Fibroblast of mammary gland (primary cell): ENCODE measurements at regions not wholly inside any gene's neighbourhood (a gene's known extent, or its start where the extent isn't known, plus 50 kb on each side); places are given as distances from the start of the nearest gene placed in this dataset.
A peak's percentile ranks its signal among the peaks of the same experiment; 100 is the strongest.

Experiments used
- DNase-seq: peaks from one replicate; pipeline ENCODE4 v3.0.0-alpha.2; 2010; ENCODE audit warnings: low read depth
- H3K4me3 ChIP-seq: 2 replicates; pipeline ENCODE4 v1.5.1; 2011; ENCODE audit warnings: low read depth, mild to moderate bottlenecking, low read length, moderate library complexity; ENCODE audit not compliant: control insufficient read depth
- TF ChIP-seq, protein P1 (sequence below): conservative IDR thresholded peaks from 2 replicates; pipeline ENCODE4 v1.5.1; 2011; ENCODE audit warnings: low read depth, low read length, inconsistent platforms; ENCODE audit not compliant: control insufficient read depth, insufficient read depth

GRCh38 chr2:219836647-219837177, 209.3 kb downstream of the SLC4A3 start:
- TF ChIP-seq, protein P1, sequence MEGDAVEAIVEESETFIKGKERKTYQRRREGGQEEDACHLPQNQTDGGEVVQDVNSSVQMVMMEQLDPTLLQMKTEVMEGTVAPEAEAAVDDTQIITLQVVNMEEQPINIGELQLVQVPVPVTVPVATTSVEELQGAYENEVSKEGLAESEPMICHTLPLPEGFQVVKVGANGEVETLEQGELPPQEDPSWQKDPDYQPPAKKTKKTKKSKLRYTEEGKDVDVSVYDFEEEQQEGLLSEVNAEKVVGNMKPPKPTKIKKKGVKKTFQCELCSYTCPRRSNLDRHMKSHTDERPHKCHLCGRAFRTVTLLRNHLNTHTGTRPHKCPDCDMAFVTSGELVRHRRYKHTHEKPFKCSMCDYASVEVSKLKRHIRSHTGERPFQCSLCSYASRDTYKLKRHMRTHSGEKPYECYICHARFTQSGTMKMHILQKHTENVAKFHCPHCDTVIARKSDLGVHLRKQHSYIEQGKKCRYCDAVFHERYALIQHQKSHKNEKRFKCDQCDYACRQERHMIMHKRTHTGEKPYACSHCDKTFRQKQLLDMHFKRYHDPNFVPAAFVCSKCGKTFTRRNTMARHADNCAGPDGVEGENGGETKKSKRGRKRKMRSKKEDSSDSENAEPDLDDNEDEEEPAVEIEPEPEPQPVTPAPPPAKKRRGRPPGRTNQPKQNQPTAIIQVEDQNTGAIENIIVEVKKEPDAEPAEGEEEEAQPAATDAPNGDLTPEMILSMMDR: peak; percentile 58
- H3K4me3 ChIP-seq: no peak overlapping the region
- peak; percentile 51 for DNase-seq

DNA sequence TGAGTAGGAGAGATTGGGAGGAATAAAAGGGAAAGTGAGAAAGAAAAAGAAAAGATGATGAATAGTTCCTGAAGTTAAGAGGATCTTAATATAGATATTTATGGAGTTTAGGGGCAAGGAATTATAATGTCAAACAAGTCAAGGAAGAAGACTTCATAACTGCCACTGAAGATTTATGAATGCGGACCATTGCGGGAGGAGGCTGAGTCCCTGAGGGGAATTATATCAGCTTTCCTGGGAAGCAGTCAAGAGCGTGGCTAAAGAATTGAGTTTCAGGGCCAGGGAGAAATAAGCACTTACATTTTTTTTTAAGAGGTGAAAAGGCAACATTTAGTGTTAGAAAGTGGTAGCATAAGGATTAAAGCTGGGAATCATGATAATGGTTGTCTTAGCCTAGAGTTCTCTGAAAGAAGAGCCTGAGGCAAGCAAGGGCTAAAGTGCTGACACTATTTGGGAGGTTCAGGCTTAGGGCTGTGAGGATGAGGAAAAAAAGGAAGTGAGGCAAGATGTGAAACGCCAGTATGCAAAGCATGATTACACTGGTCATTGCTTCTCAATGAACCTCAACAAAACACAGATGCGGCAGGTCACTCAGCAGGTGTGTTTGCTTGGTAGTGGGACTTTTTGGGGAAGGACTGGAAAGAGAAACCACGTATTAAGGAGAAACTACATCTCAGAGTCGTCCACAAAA, 217.1 kb downstream of the SLC4A3 start:
- no peak for DNase-seq
- H3K4me3 ChIP-seq: no peak overlapping the region
- TF ChIP-seq, protein P1: no peak

GRCh38 chr2:219848882-219849281, 221.5 kb downstream of the SLC4A3 start:
- H3K4me3 ChIP-seq: no peak overlapping the region
- DNase-seq: no peak
- TF ChIP-seq, protein P1: no peak

GRCh38 chr2:219851169-219851568, 223.7 kb downstream of the SLC4A3 start:
- H3K4me3 ChIP-seq: no peak overlapping the region
- TF ChIP-seq, protein P1: no peak
- DNase-seq: no peak

GRCh38 chr2:219851801-219852481, 224.5 kb downstream of the SLC4A3 start:
- H3K4me3 ChIP-seq: no peak overlapping the region
- DNase-seq: peak; percentile 15
- TF ChIP-seq, protein P1: no peak

DNA sequence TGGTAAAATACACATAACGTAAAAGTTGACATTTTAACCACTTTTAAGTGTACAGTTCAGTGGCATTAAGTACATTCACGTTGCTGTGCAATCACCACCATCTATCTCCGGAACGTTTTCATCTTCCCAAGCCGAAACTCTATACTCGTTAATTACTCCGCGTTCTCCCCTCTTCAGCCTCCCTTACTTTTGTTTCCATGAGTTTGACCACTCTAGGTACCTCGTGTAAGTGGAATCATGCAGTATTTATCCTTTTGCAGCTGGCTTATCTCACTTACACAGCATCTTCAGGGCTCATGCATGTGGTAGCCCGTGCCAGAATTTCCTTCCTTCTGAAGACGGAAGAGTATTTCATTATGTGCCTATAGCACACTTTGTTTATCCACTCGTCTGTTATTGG, 225.2 kb downstream of the SLC4A3 start:
- no peak overlapping the region for H3K4me3 ChIP-seq
- no peak for DNase-seq
- TF ChIP-seq, protein P1: no peak
